Activated naive CD4-positive, alpha-beta T cell treated with anti-CD3 and anti-CD28 coated beads, Interleukin-2, amount 50 U/mL, for 72 hours (primary cell): ENCODE measurements at regions not wholly inside any gene's neighbourhood (a gene's known extent, or its start where the extent isn't known, plus 50 kb on each side); places are given as distances from the start of the nearest gene placed in this dataset.
A peak's percentile ranks its signal among the peaks of the same experiment; 100 is the strongest.

Source experiments
- ATAC-seq, 2 donors: fragments of 150-1000 bp; cut with Tn5 transposase; 2 replicates each; pipeline ENCODE4 v1.10.0; 2021; ENCODE audit warnings: mild to moderate bottlenecking in 2 of 2, moderate library complexity in 2 of 2
- DNase-seq, 2 donors: peaks; one replicate each; pipeline ENCODE4 v3.0.0; 2021 to 2022; ENCODE audit warnings: low spot score in 2 of 2
- H3K27ac Mint-ChIP-seq, 2 donors: one replicate each; pipeline ENCODE4 v1.8.0; 2022; ENCODE audit warnings: mild to moderate bottlenecking in 2 of 2, mixed read lengths in 2 of 2
- H3K36me3 Mint-ChIP-seq, 2 donors: one replicate each; pipeline ENCODE4 v1.8.0; 2022; ENCODE audit warnings: mixed read lengths in 2 of 2
- H3K9me3 Mint-ChIP-seq, 2 donors: one replicate each; pipeline ENCODE4 v1.8.0; 2022; ENCODE audit warnings: mixed read lengths in 2 of 2

GRCh38 chr17:68785565-68786486 is 169.4 kb downstream of the ABCA8 start:
- H3K36me3 Mint-ChIP-seq, result no peaks in the 10 kb centered on the region
- H3K27ac Mint-ChIP-seq, result no peak overlapping the region
- no peaks in the 10 kb centered on the region for H3K9me3 Mint-ChIP-seq
- DNase-seq (no peak), ATAC-seq (no peak)

- ATAC-seq (no peak), DNase-seq (no peak)
- no peaks in the 10 kb centered on the region for H3K9me3 Mint-ChIP-seq
- H3K36me3 Mint-ChIP-seq, result no peaks in the 10 kb centered on the region
- no peak overlapping the region for H3K27ac Mint-ChIP-seq
These were observed 170.8 kb downstream of the ABCA8 start for GRCh38 chr17:68784431-68784830.

- no peak overlapping the region for H3K27ac Mint-ChIP-seq
- ATAC-seq (no peak), DNase-seq (no peak)
- H3K9me3 Mint-ChIP-seq, result no peaks in the 10 kb centered on the region
- no peaks in the 10 kb centered on the region for H3K36me3 Mint-ChIP-seq
These were observed 171.3 kb downstream of the ABCA8 start for GRCh38 chr17:68783861-68784260.

- no peak overlapping the region for H3K27ac Mint-ChIP-seq
These were observed 172.4 kb downstream of the ABCA8 start for GRCh38 chr17:68782789-68783188.

GRCh38 chr17:68780596-68780995 is 174.6 kb downstream of the ABCA8 start:
- DNase-seq (no peak), ATAC-seq (no peak)
- Mint-ChIP-seq H3K27ac (no peak overlapping the region), H3K36me3 (no peaks in the 10 kb centered on the region), H3K9me3 (no peaks in the 10 kb centered on the region)

More at GRCh38 chr17:68782789-68783188, 172.4 kb downstream of the ABCA8 start:
- Mint-ChIP-seq H3K36me3 (no peaks in the 10 kb centered on the region), H3K9me3 (no peaks in the 10 kb centered on the region)
- DNase-seq (no peak), ATAC-seq (no peak)

- DNase-seq, result no peak
- ATAC-seq, result no peak
- no peaks in the 10 kb centered on the region for H3K36me3 Mint-ChIP-seq
- H3K9me3 Mint-ChIP-seq, result no peaks in the 10 kb centered on the region
- no peak overlapping the region for H3K27ac Mint-ChIP-seq
These were observed 176.5 kb downstream of the ABCA8 start for GRCh38 chr17:68778726-68779125.

- no peaks in the 10 kb centered on the region for H3K9me3 Mint-ChIP-seq
- no peaks in the 10 kb centered on the region for H3K36me3 Mint-ChIP-seq
- ATAC-seq (no peak), DNase-seq (no peak)
- H3K27ac Mint-ChIP-seq, result no peak overlapping the region
These were observed 176.9 kb upstream of the FAM20A start for GRCh38 chr17:68777856-68778694.

- Mint-ChIP-seq H3K36me3 (no peaks in the 10 kb centered on the region), H3K9me3 (no peaks in the 10 kb centered on the region)
- ATAC-seq, result peak in 1 of 2 donors; percentile 32
These were observed 176.2 kb upstream of the FAM20A start for GRCh38 chr17:68777243-68777855.

GRCh38 chr17:68776451-68776850 is 175.3 kb upstream of the FAM20A start:
- Mint-ChIP-seq H3K36me3 (no peaks in the 10 kb centered on the region), H3K27ac (no peak overlapping the region), H3K9me3 (no peaks in the 10 kb centered on the region)
- DNase-seq, result no peak
- no peak for ATAC-seq

More at GRCh38 chr17:68777243-68777855, 176.2 kb upstream of the FAM20A start:
- DNase-seq, result peak in 1 of 2 donors; percentile 16
- H3K27ac Mint-ChIP-seq, result no peak overlapping the region

GRCh38 chr17:68775969-68776368 is 174.8 kb upstream of the FAM20A start:
- H3K9me3 Mint-ChIP-seq, result no peaks in the 10 kb centered on the region
- ATAC-seq, result no peak
- DNase-seq, result no peak
- no peak overlapping the region for H3K27ac Mint-ChIP-seq
- H3K36me3 Mint-ChIP-seq, result no peaks in the 10 kb centered on the region

- DNase-seq (no peak), ATAC-seq (no peak)
- Mint-ChIP-seq H3K36me3 (no peaks in the 10 kb centered on the region), H3K27ac (no peak overlapping the region), H3K9me3 (no peaks in the 10 kb centered on the region)
These were observed 174.2 kb upstream of the FAM20A start for GRCh38 chr17:68775318-68775717.

GRCh38 chr17:68771867-68772515 is 170.8 kb upstream of the FAM20A start:
- no peaks in the 10 kb centered on the region for H3K36me3 Mint-ChIP-seq
- no peaks in the 10 kb centered on the region for H3K9me3 Mint-ChIP-seq
- ATAC-seq, result peak; percentile 26 to 53
- DNase-seq, result no peak
- H3K27ac Mint-ChIP-seq, result no peak overlapping the region

- Mint-ChIP-seq H3K27ac (no peak overlapping the region), H3K36me3 (no peaks in the 10 kb centered on the region), H3K9me3 (no peaks in the 10 kb centered on the region)
- DNase-seq, result no peak
- no peak for ATAC-seq
These were observed 167.6 kb upstream of the FAM20A start for GRCh38 chr17:68768804-68769203.

GRCh38 chr17:68766640-68767039 is 165.5 kb upstream of the FAM20A start:
- ATAC-seq, result no peak
- DNase-seq, result no peak
- Mint-ChIP-seq H3K36me3 (no peaks in the 10 kb centered on the region), H3K9me3 (no peaks in the 10 kb centered on the region), H3K27ac (no peak overlapping the region)

GRCh38 chr17:68763562-68763961 is 162.4 kb upstream of the FAM20A start:
- no peak for DNase-seq
- no peaks in the 10 kb centered on the region for H3K36me3 Mint-ChIP-seq
- no peak overlapping the region for H3K27ac Mint-ChIP-seq
- no peaks in the 10 kb centered on the region for H3K9me3 Mint-ChIP-seq
- ATAC-seq, result peak; percentile 60 to 66

GRCh38 chr17:68762911-68763310 is 161.7 kb upstream of the FAM20A start:
- no peaks in the 10 kb centered on the region for H3K9me3 Mint-ChIP-seq
- no peaks in the 10 kb centered on the region for H3K36me3 Mint-ChIP-seq
- DNase-seq (no peak), ATAC-seq (no peak)
- no peak overlapping the region for H3K27ac Mint-ChIP-seq

GRCh38 chr17:68760141-68760475 is 158.9 kb upstream of the FAM20A start:
- Mint-ChIP-seq H3K27ac (no peak overlapping the region), H3K36me3 (no peaks in the 10 kb centered on the region), H3K9me3 (no peaks in the 10 kb centered on the region)
- ATAC-seq (no peak), DNase-seq (no peak)
